Coronary artery (tissue), 2 donors: ENCODE measurements at regions not wholly inside any gene's neighbourhood (a gene's known extent, or its start where the extent isn't known, plus 50 kb on each side); places are given as distances from the start of the nearest gene placed in this dataset.
"Not testable (repeated sequence)": the region's sequence is repeated elsewhere in the genome, so short reads cannot be mapped to it uniquely, and the experiment has no call there.

Source experiments
- DNase-seq: peaks from one replicate; pipeline ENCODE4 v3.0.0-alpha.2; 2017; ENCODE audit warnings: low spot score
- H3K27ac ChIP-seq, 2 donors: fragments of 200-600 bp; sonication (generic); one replicate each; pipeline ENCODE4 v1.5.1; 2016 to 2019
- H3K4me3 ChIP-seq: fragments of 200-600 bp; sonication (generic); 2 replicates; pipeline ENCODE4 v1.5.1; 2016; ENCODE audit warnings: mild to moderate bottlenecking, moderate library complexity
- CTCF ChIP-seq: fragments of 200-600 bp; sonication (generic); IDR thresholded peaks from one replicate; pipeline ENCODE4 v1.5.1; 2019; ENCODE audit warnings: antibody characterized with exemption

GRCh38 chr9:102652471-102652870 lies 342.7 kb upstream of the CYLC2 start:
- TF ChIP-seq CTCF = no peak

GRCh38 chr9:102650896-102651295 lies 344.2 kb upstream of the CYLC2 start:
- H3K27ac ChIP-seq = no peak overlapping the region
- TF ChIP-seq CTCF = no peak
- no peak for DNase-seq
- no peak overlapping the region for H3K4me3 ChIP-seq

More at GRCh38 chr9:102652471-102652870, 342.7 kb upstream of the CYLC2 start:
- Histone ChIP-seq H3K27ac (no peak overlapping the region), H3K4me3 (no peak overlapping the region)
- DNase-seq = no peak

- H3K27ac ChIP-seq = no peak overlapping the region
- DNase-seq = no peak
- no peak for TF ChIP-seq CTCF
- no peak overlapping the region for H3K4me3 ChIP-seq
Measured at GRCh38 chr9:102642651-102643050, 352.5 kb upstream of the CYLC2 start.

- no peak for DNase-seq
- TF ChIP-seq CTCF = no peak
- no peak overlapping the region for H3K27ac ChIP-seq
Measured at GRCh38 chr9:102631559-102631958, 363.6 kb upstream of the CYLC2 start.

GRCh38 chr9:102609461-102609860 lies 385.7 kb upstream of the CYLC2 start:
- TF ChIP-seq CTCF = no peak
- Histone ChIP-seq H3K27ac (no peak overlapping the region), H3K4me3 (no peak overlapping the region)
- DNase-seq = no peak

More at GRCh38 chr9:102631559-102631958, 363.6 kb upstream of the CYLC2 start:
- no peak overlapping the region for H3K4me3 ChIP-seq

- DNase-seq, H3K4me3 ChIP-seq, H3K27ac ChIP-seq: not testable (repeated sequence)
Measured at GRCh38 chr9:102603198-102604195, 391.6 kb upstream of the CYLC2 start.

GRCh38 chr9:102594241-102594640 lies 400.9 kb upstream of the CYLC2 start:
- no peak for DNase-seq
- H3K4me3 ChIP-seq = no peak overlapping the region
- TF ChIP-seq CTCF = no peak
- H3K27ac ChIP-seq = no peak overlapping the region
